Suprapubic skin (tissue), 4 donors: ENCODE measurements at regions not wholly inside any gene's neighbourhood (a gene's known extent, or its start where the extent isn't known, plus 50 kb on each side); places are given as distances from the start of the nearest gene placed in this dataset.

Source experiments
- CTCF ChIP-seq, 2 donors: fragments of 200-600 bp in 1 of 2; fragments of 450-650 bp in 1 of 2; sonication (generic) in 1 of 2; IDR thresholded peaks; one replicate each; pipeline ENCODE4 v1.5.1; 2016 to 2019; ENCODE audit warnings: antibody characterized with exemption in 2 of 2, mild to moderate bottlenecking in 1 of 2, moderate library complexity in 1 of 2
- EP300 ChIP-seq: sonication (generic); formaldehyde crosslinking; IDR thresholded peaks from one replicate; pipeline ENCODE4 v1.6.1; 2017; ENCODE audit warnings: antibody characterized with exemption
- POLR2A ChIP-seq, 2 donors: fragments of 450-650 bp; IDR thresholded peaks; one replicate each; pipeline ENCODE4 v1.6.1; 2017; ENCODE audit warnings: antibody characterized with exemption in 2 of 2, mild to moderate bottlenecking in 2 of 2, moderate library complexity in 2 of 2
- POLR2AphosphoS5 ChIP-seq, 3 donors: sonication (generic); formaldehyde crosslinking; IDR thresholded peaks; one replicate each; pipeline ENCODE4 v1.6.1; 2017; ENCODE audit warnings: antibody characterized with exemption in 3 of 3

DNA sequence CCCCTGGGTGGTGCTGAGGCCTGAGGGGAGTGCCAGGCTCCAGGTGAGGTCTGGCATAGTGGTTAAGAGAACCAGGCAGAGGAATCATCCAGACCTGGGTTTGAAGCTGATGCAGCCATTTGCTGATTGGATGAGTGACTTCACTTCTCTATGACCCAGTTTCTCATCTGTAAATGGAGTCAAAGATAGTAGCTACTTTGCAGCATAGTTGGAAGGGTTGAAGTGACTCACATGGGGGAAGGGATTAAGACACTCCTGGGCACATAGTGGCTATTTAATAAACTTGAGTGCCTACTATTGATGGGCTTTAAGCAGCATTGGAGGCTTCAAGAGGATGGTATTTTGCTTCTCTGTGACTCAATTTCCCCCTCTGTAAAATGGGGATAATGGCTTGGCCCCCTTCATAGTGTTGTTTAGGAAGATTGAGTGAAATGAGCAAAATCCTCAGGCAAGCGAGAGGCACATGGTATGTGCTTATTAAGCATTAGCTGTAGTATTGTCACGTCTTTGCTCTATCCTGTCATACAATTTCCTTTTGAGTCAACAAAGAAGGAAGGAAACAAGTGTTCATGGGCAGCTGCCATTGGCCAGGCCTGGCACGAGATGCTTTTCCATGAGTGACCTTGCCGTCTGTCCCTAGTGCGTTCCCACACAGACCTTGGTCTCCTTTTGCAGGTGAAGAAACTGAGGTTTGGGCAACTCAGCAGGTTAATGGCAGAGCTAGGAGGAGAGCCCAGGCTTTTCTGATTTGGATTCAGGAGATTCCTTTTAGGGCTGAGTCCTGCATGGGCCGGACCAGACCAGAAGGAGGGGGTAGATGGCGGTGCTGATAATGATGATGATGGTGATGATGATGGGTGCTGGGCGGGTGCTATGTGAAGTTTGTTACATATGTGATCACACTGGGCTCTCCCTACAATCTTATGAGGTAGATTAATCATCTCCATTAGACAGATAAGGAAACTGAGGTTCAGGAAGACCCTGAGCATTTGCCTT, 131.1 kb upstream of the WNT4 start:
- TF ChIP-seq CTCF (IDR thresholded peaks at IDR 0.05) (no peak), EP300 (no peak), POLR2A (IDR thresholded peaks at IDR 0.05) (no peak), POLR2AphosphoS5 (IDR thresholded peaks at IDR 0.05) (no peak)
